ENCODE measurements at regions not wholly inside any gene's neighbourhood (a gene's known extent, or its start where the extent isn't known, plus 50 kb on each side); places are given as distances from the start of the nearest gene placed in this dataset.
A peak's percentile ranks its signal among the peaks of the same experiment; 100 is the strongest.
"Not testable (repeated sequence)": the region's sequence is repeated elsewhere in the genome, so short reads cannot be mapped to it uniquely, and the experiment has no call there.

GRCh38 chr17:82998637-82999036 lies 80.8 kb upstream of the METRNL start:
- no peak for DNase-seq (ENCODE audit: low read depth)

- no peak for DNase-seq (ENCODE audit: low read depth)
These were observed 78.7 kb upstream of the METRNL start for GRCh38 chr17:83000738-83001137.

GRCh38 chr17:83002118-83002805 lies 77.1 kb upstream of the METRNL start:
- DNase-seq (ENCODE audit: low read depth) = no peak

GRCh38 chr17:83004791-83005380 lies 74.5 kb upstream of the METRNL start:
- DNase-seq (ENCODE audit: low read depth) = no peak

- DNase-seq (ENCODE audit: low read depth) = no peak
These were observed 73.8 kb upstream of the METRNL start for GRCh38 chr17:83005639-83006038.

GRCh38 chr17:83006515-83007455 lies 72.6 kb upstream of the METRNL start:
- no peak for DNase-seq (ENCODE audit: low read depth)

GRCh38 chr17:83007504-83008185 lies 71.8 kb upstream of the METRNL start:
- no peak for DNase-seq (ENCODE audit: low read depth)

- no peak for DNase-seq (ENCODE audit: low read depth)
These were observed 71.3 kb upstream of the METRNL start for GRCh38 chr17:83008186-83008510.

- DNase-seq (ENCODE audit: low read depth) = no peak
These were observed 70.9 kb upstream of the METRNL start for GRCh38 chr17:83008526-83008925.

GRCh38 chr17:83009414-83010205 lies 69.8 kb upstream of the METRNL start:
- DNase-seq (ENCODE audit: low read depth) = no peak

- DNase-seq (ENCODE audit: low read depth) = no peak
These were observed 68.9 kb upstream of the METRNL start for GRCh38 chr17:83010206-83011200.

- DNase-seq (ENCODE audit: low read depth) = not testable (repeated sequence)
These were observed 67.7 kb upstream of the METRNL start for GRCh38 chr17:83011676-83012075.

- DNase-seq (ENCODE audit: low read depth) = no peak
These were observed 67.1 kb upstream of the METRNL start for GRCh38 chr17:83012200-83012785.

GRCh38 chr17:83012868-83013778 lies 66.3 kb upstream of the METRNL start:
- peak; percentile 94 for DNase-seq (ENCODE audit: low read depth)

GRCh38 chr17:83013779-83014117 lies 65.7 kb upstream of the METRNL start:
- no peak for DNase-seq (ENCODE audit: low read depth)

- DNase-seq (ENCODE audit: low read depth) = no peak
These were observed 65.1 kb upstream of the METRNL start for GRCh38 chr17:83014297-83014696.

GRCh38 chr17:83014940-83015910 lies 64.2 kb upstream of the METRNL start:
- no peak for DNase-seq (ENCODE audit: low read depth)
